SK-N-SH treated with all-trans-retinoic acid at 6 μM for 48 hours (cell line): ENCODE measurements at regions not wholly inside any gene's neighbourhood (a gene's known extent, or its start where the extent isn't known, plus 50 kb on each side); places are given as distances from the start of the nearest gene placed in this dataset.

Experiments
- ATAC-seq: fragments of 200-7000 bp; cut with Tn5 transposase; 3 replicates; pipeline ENCODE4 v1.9.1; 2020; ENCODE audit warnings: mild to moderate bottlenecking, moderate library complexity
- ARNTL ChIP-seq: fragments of 450-650 bp; formaldehyde crosslinking; IDR thresholded peaks from 2 replicates; pipeline ENCODE4 v1.5.0; 2020; ENCODE audit warnings: low read depth, mild to moderate bottlenecking, moderate library complexity, borderline replicate concordance
- BACH2 ChIP-seq: fragments of 250-450 bp; sonication (Bioruptor Pico); IDR thresholded peaks from 2 replicates; pipeline ENCODE4 v1.9.0; 2021; ENCODE audit warnings: mild to moderate bottlenecking, borderline replicate concordance
- CSDC2 ChIP-seq: fragments of 250-450 bp; sonication (Bioruptor Pico); IDR thresholded peaks from 2 replicates; pipeline ENCODE4 v1.5.0; 2020; ENCODE audit warnings: mild to moderate bottlenecking, moderate library complexity
- CSRNP3 ChIP-seq: fragments of 250-450 bp; sonication (Bioruptor Pico); IDR thresholded peaks from 2 replicates; pipeline ENCODE4 v1.5.1; 2021; ENCODE audit warnings: mild to moderate bottlenecking, moderate library complexity
- ESRRG ChIP-seq: fragments of 250-450 bp; sonication (Bioruptor Pico); IDR thresholded peaks from 2 replicates; pipeline ENCODE4 v1.6.1; 2021; ENCODE audit warnings: mild to moderate bottlenecking
- GLIS3 ChIP-seq: fragments of 250-450 bp; sonication (Bioruptor Pico); IDR thresholded peaks from 2 replicates; pipeline ENCODE4 v1.5.0; 2020; ENCODE audit warnings: mild to moderate bottlenecking, moderate library complexity
- ISL1 ChIP-seq: fragments of 250-450 bp; sonication (Bioruptor Pico); IDR thresholded peaks from 2 replicates; pipeline ENCODE4 v2.1.2; 2022; ENCODE audit warnings: mild to moderate bottlenecking, moderate library complexity
- PATZ1 ChIP-seq: fragments of 250-450 bp; sonication (Bioruptor Pico); IDR thresholded peaks from 2 replicates; pipeline ENCODE4 v1.8.0; 2020; ENCODE audit warnings: mild to moderate bottlenecking, moderate library complexity, borderline replicate concordance
- POU6F1 ChIP-seq: fragments of 250-450 bp; sonication (Bioruptor Pico); IDR thresholded peaks from 2 replicates; pipeline ENCODE4 v1.8.0; 2021; ENCODE audit warnings: low read depth, mild to moderate bottlenecking, moderate library complexity, borderline replicate concordance
- PPARA ChIP-seq: fragments of 250-450 bp; sonication (Bioruptor Pico); IDR thresholded peaks from 2 replicates; pipeline ENCODE4 v1.5.0; 2020; ENCODE audit warnings: mild to moderate bottlenecking, borderline replicate concordance
- RARB ChIP-seq: fragments of 250-450 bp; sonication (Bioruptor Pico); IDR thresholded peaks from 2 replicates; pipeline ENCODE4 v1.8.0; 2021; ENCODE audit warnings: mild to moderate bottlenecking, moderate library complexity
- SNAI2 ChIP-seq: fragments of 250-450 bp; sonication (Bioruptor Pico); IDR thresholded peaks from 2 replicates; pipeline ENCODE4 v1.5.0; 2020; ENCODE audit warnings: mild to moderate bottlenecking, moderate library complexity
- TCF4 ChIP-seq: fragments of 250-450 bp; sonication (Bioruptor Pico); IDR thresholded peaks from 2 replicates; pipeline ENCODE4 v1.8.0; 2021; ENCODE audit warnings: mild to moderate bottlenecking, moderate library complexity, borderline replicate concordance
- TOX ChIP-seq: fragments of 250-450 bp; sonication (Bioruptor Pico); IDR thresholded peaks from 2 replicates; pipeline ENCODE4 v1.8.0; 2021; ENCODE audit warnings: mild to moderate bottlenecking, moderate library complexity, borderline replicate concordance
- TSHZ2 ChIP-seq: fragments of 250-450 bp; sonication (Bioruptor Pico); IDR thresholded peaks from 2 replicates; pipeline ENCODE4 v1.5.0; 2020; ENCODE audit warnings: mild to moderate bottlenecking, moderate library complexity
- ZC3H10 ChIP-seq: fragments of 250-450 bp; sonication (Bioruptor Pico); IDR thresholded peaks from 2 replicates; pipeline ENCODE4 v1.5.1; 2021; ENCODE audit warnings: mild to moderate bottlenecking, moderate library complexity
- ZFP3 ChIP-seq: fragments of 250-450 bp; sonication (Bioruptor Pico); IDR thresholded peaks from 2 replicates; pipeline ENCODE4 v1.5.0; 2020; ENCODE audit warnings: mild to moderate bottlenecking, moderate library complexity
- ZNF565 ChIP-seq: fragments of 450-650 bp; formaldehyde crosslinking; conservative IDR thresholded peaks from 2 replicates; pipeline ENCODE4 v1.5.0; 2020; ENCODE audit warnings: low read depth, mild to moderate bottlenecking, moderate library complexity
- ZNF70 ChIP-seq: fragments of 450-650 bp; formaldehyde crosslinking; IDR thresholded peaks from 2 replicates; pipeline ENCODE4 v1.5.0; 2020; ENCODE audit warnings: mild to moderate bottlenecking, moderate library complexity
- ZNF8 ChIP-seq: fragments of 450-650 bp; formaldehyde crosslinking; IDR thresholded peaks from 2 replicates; pipeline ENCODE4 v1.5.0; 2020; ENCODE audit warnings: mild to moderate bottlenecking, moderate library complexity

- no peak for ATAC-seq
- TF ChIP-seq CSRNP3 (CRISPR knock-in tag) (no peak), PATZ1 (CRISPR knock-in tag) (no peak), POU6F1 (CRISPR knock-in tag) (no peak), ESRRG (CRISPR knock-in tag) (no peak), RARB (CRISPR knock-in tag) (no peak), ZC3H10 (no peak), TOX (CRISPR knock-in tag) (no peak), TSHZ2 (no peak)
Measured at GRCh38 chr3:31182661-31183060, 288.2 kb upstream of the GADL1 start.

- no peak for ATAC-seq
Measured at GRCh38 chr3:31184261-31185061, 290.0 kb upstream of the GADL1 start.

GRCh38 chr3:31185062-31185357 is 290.5 kb upstream of the GADL1 start:
- ATAC-seq: no peak
- TF ChIP-seq CSRNP3 (CRISPR knock-in tag) (no peak), PATZ1 (CRISPR knock-in tag) (no peak), CSDC2 (no peak), ZNF565 (CRISPR knock-in tag) (no peak), POU6F1 (CRISPR knock-in tag) (no peak), TCF4 (no peak), TSHZ2 (no peak), BACH2 (no peak), TOX (CRISPR knock-in tag) (no peak), ZNF70 (no peak), PPARA (CRISPR knock-in tag) (no peak), ISL1 (no peak), ZC3H10 (no peak)

More at GRCh38 chr3:31184261-31185061, 290.0 kb upstream of the GADL1 start:
- TF ChIP-seq ZFP3 (no peak), ISL1 (no peak), RARB (CRISPR knock-in tag) (no peak), SNAI2 (no peak), PPARA (CRISPR knock-in tag) (no peak), ARNTL (CRISPR knock-in tag) (no peak), ZNF70 (no peak), ZNF8 (CRISPR knock-in tag) (no peak), GLIS3 (CRISPR knock-in tag) (no peak), TCF4 (no peak), BACH2 (no peak)
